NCI-H2171 (cell line): ENCODE measurements at regions not wholly inside any gene's neighbourhood (a gene's known extent, or its start where the extent isn't known, plus 50 kb on each side); places are given as distances from the start of the nearest gene placed in this dataset.

ENCODE experiments used
- DNase-seq: peaks from one replicate; lab custom pipeline; 2025; lab: John Stamatoyannopoulos, UW

DNA sequence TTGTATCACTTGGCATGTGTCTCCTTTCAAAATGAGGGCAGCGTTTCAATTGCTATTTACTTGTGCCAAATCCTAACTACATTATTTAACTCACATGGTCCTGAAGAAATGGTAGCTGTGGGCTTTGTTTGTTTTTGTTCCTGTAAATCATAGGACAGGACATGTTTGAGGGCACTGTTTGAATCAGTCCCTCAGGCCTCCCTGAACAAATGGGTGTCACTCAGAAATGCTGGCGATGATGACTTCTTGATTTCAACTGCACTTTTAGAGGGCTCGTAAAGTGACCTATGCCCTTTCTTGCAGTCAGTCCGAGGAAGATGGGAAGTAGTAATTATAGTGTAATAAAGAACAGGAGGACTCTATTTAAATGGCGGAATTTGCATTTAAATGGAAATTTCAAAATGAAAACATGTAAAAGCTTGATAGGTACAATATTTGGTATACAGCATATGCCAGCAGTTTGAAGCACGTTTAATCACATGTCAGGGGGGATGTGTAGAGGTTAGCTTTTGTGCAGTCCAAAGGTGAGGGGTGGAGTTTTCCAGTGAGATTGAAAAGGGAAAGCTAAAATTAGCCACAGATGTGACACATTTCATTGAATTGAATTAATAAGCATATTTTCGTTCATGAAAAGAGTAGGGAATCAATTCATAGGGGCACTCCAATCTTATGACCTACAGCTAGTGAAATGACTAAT lies 1958.7 kb upstream of the IGFBP7 start:
- DNase-seq = no peak

DNA sequence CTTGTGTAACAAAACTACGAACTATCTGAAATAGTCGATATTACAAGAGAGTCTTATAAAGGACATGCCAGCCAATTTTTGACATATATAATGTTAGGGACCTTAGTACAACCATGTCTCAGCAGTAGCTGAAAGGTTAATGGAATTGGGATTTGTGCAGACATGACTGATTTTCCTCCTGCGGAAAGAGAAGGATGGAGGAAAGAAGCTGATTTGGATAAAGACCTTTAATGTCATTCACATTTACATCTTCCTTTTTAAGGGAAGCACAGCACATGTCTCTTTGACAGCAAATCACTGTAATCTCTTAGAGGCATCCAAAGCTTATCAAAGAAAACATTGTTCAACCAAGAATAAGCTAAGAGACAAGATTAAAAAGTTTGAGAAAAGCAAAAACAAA lies 1976.2 kb upstream of the IGFBP7 start:
- DNase-seq = no peak

DNA sequence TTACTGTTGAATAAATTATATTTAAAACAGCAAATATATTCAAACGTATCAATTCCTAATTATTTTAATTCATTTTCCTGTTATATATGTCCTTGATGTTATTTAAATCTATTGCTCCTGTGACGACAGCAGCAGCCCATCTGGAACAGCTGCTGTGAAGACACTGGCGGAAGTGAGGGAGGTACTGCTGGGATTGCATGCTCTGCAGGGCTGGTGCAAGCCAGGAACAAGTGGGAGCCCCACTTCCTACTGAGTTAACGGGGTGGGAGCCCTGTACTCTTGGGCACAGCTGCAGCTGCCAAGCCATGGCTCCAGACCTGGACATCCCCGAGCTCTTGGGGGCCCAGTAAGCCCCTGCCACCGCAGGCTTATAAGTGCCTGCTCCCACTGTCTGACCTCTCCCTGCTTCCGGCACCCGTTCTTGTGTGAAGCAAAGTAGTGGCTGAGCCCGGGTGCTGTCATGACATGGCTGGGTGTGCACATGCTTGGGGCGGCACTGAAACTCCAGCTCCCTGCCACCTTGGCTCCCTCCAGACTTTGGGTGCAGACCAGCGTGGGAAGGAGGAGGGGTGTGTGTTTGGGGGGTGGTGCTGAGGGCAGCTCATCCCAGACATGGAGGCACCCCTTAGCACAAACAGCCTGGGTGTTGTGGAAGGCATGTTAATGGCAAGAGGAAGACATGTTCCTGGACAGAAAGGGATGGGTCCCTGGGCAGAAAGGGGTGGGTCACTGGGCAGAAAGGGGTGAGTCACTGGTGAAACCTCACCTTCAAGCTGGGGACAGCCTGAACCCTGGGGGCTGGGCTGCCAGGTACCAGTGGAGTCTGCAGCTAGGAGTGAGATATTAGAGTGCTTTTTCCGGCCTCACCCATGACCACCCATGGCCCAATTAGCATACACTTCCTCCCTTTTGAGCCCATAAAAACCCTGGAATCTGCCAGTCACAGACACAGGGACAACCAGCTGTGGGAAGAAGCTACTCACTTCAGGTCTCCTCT lies 1981.3 kb upstream of the IGFBP7 start:
- DNase-seq = no peak

DNA sequence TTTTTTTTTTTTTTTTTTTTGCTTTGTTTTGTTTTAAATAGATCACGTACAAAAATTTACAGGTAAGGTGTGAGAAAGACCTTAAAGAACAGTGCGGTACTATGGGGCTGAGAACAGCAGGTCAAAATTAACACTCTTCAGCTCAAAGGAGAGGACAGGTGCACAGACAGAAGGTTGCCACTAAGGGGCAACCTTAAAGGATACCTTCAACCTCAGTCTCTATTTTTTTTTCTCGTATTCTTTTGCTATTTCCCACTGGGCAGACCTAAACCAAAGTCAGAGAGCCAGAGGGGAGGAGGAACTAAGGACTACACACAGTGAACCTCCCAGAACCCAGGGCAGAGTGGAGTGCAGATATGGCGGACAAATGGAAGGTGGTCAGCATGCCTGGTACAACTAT lies 1984.3 kb upstream of the IGFBP7 start:
- DNase-seq = peak; percentile 0

DNA sequence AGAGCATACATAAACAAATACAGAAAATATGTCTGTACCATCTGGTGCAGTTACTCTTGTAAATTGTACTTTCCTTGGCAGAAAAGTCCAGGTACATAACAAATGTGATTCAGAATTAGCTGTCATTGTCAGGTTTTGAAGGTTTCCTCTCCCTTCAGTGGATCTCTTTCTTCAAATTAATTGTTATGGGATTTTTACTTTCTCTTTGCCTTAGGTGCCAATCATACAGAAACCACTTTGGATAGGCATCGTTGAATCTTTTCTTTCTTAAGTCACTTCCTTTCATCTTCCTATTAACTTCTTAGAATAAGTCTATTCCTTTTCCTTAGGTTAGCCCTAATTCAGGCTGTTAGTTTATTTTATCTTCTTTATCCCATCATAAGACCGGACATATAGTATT lies 1992.1 kb upstream of the IGFBP7 start:
- no peak for DNase-seq

DNA sequence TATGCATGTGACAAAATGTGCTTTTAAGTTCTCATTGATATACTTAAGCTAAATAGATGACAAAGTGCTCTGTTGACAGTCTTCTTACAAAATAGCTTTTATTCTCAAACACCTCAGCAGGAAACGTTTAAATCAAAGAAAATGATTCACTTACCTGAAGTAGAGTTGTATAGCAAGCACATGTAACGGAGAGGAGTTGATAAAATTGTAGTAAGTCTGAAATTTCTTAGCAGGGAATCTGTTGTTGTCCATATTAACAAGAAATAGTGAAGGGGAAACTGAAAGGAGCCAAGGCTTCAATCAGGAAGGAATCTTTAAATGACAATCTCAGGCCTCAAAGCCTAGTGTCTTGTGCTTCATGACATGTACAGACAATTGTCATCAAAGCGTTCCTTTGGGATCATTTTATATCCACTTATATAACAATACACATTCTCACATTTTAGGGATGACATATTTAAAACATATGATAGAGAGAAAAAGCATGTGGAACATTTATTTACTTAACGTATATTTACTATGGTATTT lies 2010.2 kb upstream of the IGFBP7 start:
- no peak for DNase-seq

DNA sequence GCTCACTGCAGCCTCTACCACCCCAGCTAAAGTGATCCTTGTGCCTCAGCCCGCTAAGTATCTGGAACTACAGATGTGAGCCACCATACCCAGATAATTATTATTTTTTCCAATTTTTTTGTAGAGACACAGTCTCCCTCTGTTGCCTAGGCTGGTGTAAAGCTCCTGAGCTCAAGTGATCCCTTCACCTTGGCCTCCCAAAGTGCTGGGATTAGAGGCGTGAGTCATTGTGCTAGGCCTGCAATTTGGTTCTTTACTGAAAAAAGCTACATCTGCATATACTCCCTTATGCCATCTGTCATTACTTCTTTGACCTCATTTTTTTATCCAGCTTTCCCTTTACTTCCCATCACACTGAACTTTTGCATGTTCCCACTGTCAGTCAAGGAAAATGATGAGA lies 2012.4 kb upstream of the IGFBP7 start:
- peak; percentile 7 for DNase-seq

DNA sequence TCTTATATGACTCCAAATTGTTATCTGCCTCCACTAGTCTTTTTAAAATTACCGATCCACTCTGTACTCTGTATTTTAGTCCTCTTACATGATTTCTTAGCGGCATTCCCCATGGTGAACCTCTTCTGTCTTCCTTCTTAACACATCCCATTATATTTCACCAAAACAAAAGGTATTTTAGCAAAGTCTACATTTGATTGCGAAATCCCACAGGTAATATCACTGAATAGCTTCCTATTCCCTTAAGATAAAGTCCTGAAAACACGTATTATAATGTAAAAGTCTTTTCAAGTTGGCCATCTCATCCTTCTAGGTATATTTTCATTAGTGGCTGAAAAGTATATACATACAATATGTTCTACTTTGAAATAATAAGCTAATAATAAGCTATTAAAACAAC lies 2016.0 kb upstream of the IGFBP7 start:
- DNase-seq = no peak

DNA sequence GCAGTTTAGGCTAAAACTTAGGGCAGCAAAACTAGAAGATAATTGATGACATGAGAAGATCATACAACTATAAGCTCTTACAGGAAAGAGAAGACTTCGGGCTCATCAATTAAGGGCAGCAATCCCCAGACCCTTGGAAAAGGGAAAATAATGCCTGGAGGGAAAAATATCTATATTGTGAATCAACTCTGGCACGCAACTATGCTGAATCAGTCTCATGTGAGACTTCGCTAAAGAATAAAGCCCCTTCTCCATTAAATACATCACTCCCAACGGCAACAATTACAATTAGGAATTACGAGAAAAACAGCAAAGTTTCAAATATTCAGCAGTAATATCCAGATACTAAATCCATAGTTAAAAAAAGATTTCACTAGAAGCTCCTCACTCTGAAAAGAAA lies 2016.8 kb upstream of the IGFBP7 start:
- DNase-seq = no peak

DNA sequence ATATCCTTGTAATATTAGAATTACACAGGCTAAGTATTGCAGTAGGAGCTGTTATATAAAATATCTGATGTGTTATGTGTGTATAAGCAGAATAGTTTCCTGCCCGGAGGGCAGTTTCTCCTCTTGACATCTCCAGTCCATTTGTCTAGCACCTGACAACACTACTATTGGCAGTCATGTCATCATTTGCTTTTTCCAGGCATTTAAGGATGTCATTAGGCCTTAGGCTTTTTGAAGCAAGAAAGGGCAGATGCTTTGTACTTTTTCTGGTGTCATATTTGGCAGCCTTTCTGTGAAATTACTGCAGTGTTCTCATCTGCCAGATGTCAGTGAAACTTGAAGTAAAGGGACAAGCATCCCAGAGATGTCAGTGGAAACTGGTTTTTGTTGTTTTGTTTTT lies 2017.6 kb upstream of the IGFBP7 start:
- DNase-seq = no peak

DNA sequence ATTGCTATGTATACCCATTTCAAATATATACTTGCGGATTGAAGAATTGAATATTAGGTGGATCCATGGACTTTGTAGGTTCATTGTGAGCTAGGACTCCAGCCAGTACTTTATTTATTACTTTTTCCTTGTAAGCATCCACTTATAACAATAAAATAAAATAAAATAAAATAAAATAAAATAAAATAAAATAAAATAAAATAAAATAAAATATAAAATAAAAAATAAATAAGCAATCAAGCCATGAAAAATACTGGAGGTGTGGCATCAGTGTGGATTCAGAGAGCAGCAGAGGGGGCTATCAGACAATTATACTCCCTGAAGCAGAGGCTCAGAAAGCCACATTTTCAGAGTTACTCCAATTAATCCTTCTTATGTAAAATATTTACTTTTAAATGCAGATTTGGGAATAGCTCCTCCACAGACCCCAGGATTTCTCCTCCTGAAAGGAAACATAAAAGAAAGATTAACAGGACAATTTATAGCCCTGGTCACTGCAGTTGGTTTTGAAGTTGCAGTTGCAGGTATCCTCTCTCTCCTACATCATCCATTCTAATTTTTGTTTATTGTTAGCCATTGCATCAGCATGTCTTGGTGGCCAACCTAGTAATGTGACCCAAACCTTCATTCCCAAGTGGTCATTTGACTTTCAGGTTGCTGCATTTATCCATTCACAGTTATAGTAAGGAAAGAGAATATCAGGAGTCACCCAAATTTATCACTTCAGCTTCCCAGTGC lies 2025.2 kb upstream of the IGFBP7 start:
- no peak for DNase-seq

DNA sequence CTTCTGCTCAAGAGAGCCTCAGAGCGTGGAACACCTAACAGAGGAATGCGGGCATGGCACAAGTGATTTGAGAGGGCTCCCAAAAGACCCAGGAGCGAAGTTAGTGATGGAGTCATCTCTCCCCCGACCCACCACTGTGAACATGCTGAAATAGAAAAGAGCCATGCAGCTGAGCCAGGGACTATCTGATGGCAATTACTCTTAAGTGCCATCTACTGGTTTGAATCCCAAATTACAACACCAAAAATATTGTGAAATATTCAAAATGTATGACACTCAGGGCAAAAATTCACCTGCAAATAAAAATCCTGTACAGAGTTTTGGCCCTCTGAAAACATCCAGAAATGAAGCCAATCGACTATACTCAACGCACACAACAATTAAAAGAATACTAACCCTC lies 2038.9 kb upstream of the ADGRL3 start:
- DNase-seq = no peak

DNA sequence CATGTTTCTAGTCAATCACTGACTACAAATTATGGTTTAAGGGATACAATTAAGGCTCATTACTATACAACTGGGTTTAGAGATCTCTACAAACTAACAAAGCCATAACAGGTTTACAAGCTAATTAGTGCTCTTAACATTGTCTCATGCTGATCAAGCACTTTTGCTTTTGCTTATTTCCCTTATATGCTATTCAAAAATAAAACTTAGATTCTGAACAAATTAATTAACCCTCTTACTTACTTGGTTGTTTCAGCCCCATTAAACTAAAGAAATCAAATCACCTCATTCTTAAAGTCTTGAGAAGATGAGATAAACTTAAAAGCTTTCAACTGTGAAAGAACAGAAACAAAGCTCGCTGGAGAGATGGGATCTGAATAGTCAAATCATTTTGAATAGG lies 2024.5 kb upstream of the ADGRL3 start:
- no peak for DNase-seq

DNA sequence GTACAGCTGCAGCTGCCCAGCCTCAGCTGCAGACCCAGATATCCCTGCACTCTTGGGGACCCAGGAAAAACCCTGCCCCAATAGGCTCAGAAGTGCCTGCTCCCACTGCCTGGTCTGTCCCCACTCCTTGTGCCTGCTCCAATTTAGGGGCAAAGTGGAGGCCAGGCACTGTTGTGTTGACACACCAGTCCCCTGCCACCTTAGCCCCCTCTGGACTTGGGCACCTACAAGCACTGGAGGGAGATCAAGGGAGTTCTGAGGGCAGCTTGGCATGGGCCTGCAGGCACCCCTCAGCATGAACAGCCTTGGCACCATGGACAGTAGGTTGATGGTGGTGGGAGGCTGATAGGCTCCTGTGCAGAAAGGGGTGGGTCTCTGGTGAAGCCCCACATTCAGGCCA lies 2020.8 kb upstream of the ADGRL3 start:
- DNase-seq = no peak

DNA sequence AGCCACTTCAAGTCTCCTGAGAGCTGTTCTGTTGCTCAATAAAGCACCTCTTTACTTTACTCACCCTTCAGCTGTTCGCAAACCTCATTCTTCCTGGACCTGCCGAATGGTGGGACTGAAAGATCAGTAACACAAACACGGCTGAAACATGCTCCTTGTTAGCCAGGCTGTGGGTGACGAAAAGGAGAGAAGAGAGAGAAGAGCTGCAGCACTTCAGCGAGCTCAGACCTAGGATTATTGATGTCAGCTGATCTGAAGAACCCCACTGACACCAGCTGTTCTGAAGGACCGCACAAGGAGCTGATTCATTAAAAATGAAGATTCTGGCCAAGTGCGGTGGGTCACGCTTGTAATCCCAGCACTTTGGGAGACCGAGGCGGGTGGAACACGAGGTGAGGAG lies 2020.0 kb upstream of the ADGRL3 start:
- DNase-seq = no peak

DNA sequence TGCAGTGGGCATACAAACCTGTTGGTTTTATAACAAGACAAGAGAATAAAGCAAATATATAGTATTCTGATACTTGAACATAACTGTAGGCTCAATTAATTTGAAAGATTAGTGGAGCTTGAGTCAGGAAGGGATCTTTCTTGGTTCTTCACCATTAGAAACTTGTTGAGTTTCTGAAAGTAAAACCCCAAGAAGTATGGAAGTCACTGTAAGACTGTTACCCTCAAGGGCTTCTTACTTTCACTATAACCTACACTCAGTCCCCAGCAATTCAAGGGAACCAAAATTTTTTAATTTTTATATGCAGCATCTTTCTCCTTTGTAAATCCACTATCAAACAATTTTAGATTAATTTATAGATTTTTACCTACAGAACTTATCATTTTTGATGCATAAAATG lies 2019.2 kb upstream of the ADGRL3 start:
- DNase-seq = no peak

DNA sequence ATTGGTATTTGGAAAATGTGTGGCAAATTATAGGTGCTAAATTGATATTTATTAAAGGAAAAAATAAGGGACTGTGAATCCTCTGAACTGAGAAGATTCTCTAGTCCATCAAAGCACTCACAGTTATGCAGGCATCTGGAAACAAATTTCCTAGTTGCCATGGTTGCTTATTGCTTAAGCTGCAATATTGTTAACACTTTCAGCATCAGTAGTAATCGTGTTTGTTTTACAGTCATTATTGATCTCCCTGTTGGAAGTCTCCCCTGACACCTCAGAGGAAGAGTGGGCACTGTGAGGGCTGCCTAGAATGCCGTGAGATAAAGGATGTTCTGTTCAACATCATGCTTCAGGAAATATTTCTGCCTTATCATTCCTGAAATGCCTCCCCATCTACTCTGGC lies 2004.3 kb upstream of the ADGRL3 start:
- no peak for DNase-seq

DNA sequence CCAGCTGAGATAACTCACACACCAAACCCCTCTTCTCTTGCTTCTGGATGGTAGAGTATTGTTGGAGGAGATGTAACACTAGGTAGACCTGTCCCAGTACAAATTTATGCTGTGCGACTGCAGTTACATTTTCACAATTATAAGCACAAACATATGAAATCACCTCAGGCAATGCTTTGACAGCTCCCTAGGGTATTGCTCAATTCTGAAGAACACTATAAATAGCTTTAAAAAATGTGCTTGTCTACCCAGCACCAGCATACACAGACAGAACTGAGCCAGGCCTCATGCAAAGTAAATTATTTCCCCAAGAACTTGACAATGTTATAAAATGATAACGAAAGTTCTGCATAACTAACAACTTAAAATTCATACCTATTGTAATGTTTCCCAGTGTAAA lies 1999.1 kb upstream of the ADGRL3 start:
- DNase-seq = no peak

DNA sequence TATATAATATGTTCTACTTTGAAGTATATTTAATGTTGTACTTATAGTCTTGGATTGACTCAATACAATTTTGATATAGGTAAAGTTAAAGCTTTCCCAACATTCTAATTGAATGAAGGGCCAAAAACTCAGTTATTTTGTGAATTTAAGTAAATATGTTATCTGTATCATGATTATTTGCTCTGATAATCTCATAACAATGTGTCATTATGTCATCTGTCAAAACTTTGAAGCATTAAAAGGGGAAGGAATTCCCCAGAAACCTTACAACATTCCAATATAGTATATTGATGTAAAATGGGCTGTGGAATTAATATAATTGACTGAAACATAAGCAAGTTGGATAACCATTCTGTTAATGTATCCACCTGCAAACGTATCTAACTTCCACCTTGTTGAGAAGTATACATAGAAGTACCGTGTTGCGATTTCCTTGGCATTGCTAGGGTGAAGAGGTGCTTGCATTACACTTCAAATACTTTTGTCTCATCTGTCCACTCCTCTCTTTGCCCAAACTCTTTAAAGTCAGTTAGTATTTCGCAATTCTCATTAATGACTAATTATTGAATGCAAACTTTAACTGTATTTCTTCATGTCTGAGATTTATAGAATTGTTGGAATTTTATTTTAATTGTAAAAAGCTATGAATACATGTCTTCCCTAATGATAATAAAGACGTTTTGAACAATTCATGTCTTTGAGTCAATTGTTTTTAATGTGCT lies 1982.1 kb upstream of the ADGRL3 start:
- DNase-seq = no peak

DNA sequence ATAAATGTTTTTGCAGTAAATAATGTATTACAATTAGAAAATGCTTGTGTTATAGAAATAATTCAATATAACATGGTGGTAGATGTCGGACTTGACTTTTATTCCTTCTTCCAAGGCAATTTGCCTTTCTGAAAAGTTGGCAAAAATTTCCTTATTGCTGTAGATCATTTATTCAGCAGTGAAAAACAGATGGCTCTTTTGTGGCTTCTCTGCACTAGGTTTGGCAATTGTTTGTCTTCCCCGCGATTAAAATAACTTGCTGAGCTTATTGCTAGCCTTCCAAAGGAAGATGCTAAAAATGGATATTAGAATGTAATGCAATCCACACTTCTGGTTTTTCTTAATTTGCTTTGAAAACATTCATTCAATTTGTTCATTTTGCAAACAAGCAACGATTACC lies 1977.9 kb upstream of the ADGRL3 start:
- no peak for DNase-seq

DNA sequence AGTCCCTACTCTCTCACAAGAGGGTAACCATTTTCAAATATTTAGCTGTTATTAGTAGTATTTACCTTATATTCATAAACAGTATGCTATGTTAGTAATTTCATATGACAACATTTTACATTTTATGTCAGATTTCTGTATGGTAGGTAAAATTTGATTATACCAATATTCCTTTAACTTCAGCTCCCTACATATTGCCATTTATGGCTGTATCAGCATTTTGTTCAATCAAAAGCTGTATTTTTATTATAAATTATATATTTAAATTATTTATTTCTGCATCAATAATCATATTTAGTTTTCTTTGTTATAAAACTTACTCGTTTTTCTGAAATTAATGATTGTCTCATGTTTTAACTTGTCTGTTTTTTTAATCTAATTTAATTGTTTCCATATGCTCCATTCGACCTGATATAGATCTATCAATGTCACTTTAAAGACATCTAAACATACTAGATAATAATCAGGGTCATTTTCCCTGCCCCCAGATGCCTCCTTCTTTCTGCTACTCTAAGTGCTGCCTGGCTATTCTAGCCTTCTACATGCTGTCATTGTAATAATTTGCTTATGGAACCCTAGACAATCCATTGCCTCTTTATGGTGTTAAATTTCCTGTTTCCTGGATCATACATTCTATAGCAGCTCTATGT lies 1976.7 kb upstream of the ADGRL3 start:
- no peak for DNase-seq
